B cell (primary cell): ENCODE measurements at regions not wholly inside any gene's neighbourhood (a gene's known extent, or its start where the extent isn't known, plus 50 kb on each side); places are given as distances from the start of the nearest gene placed in this dataset.

Experiments
- ATAC-seq: fragments of 200-7000 bp; cut with Tn5 transposase; one replicate; pipeline ENCODE4 v1.10.0; 2021; ENCODE audit warnings: low read depth, mild to moderate bottlenecking, moderate number of reproducible peaks, moderate library complexity
- CTCF ChIA-PET: fragments of 350-600 bp; sonication (Branson Sonifier 250); formaldehyde crosslinking; loops from one replicate; lab custom pipeline; 2021; ENCODE audit warnings: antibody characterized with exemption, inconsistent platforms; lab: Charles Lee
- POLR2A ChIA-PET: fragments of 350-600 bp; sonication (Branson Sonifier 250); formaldehyde crosslinking; loops from one replicate; lab custom pipeline; 2021; ENCODE audit warnings: antibody characterized with exemption; lab: Charles Lee
- DNase-seq: peaks from one replicate; pipeline ENCODE4 v3.0.0; 2013
- H2AFZ ChIP-seq: 2 replicates; pipeline ENCODE4 v1.6.1; 2012; ENCODE audit warnings: mild to moderate bottlenecking, low read depth, low read length; ENCODE audit not compliant: insufficient read depth, poor library complexity, severe bottlenecking
- H3K27ac ChIP-seq, 2 donors: 1 replicate in 1 of 2; 2 replicates in 1 of 2; pipeline ENCODE4 v1.5.1; 2012 to 2013; ENCODE audit warnings: low read length in 2 of 2, mild to moderate bottlenecking in 2 of 2, moderate library complexity in 1 of 2
- H3K27me3 ChIP-seq, 4 experiments: fragments of 200-600 bp in 1 of 4; sonication (generic) in 1 of 4; replicated peaks in 1 of 4; 1 replicate in 2 of 4; 2 replicates in 2 of 4; pipeline versions ENCODE4 v1.6.1 to v1.7.0; 2013 to 2016; ENCODE audit warnings: low read length in 3 of 4, mild to moderate bottlenecking in 2 of 4, mixed read lengths in 1 of 4, moderate library complexity in 1 of 4; ENCODE audit not compliant: insufficient read depth in 4 of 4, control insufficient read depth in 3 of 4; ENCODE audit errors: control extremely low read depth in 1 of 4
- H3K36me3 ChIP-seq, 2 experiments: replicated peaks in 1 of 2; 1 replicate in 1 of 2; 2 replicates in 1 of 2; pipeline versions ENCODE4 v1.6.1 to v1.7.1; 2013; ENCODE audit warnings: low read length in 1 of 2; ENCODE audit not compliant: insufficient read depth in 2 of 2, control insufficient read depth in 1 of 2; ENCODE audit errors: control extremely low read depth in 1 of 2, extremely low read depth in 1 of 2
- H3K4me1 ChIP-seq, 2 donors: fragments of 200-600 bp in 1 of 2; sonication (generic) in 1 of 2; 1 replicate in 1 of 2; 2 replicates in 1 of 2; pipeline versions ENCODE4 v1.5.1 to v1.6.1; 2013 to 2017; ENCODE audit warnings: low read length in 2 of 2; ENCODE audit not compliant: control insufficient read depth in 2 of 2, insufficient read depth in 2 of 2
- H3K4me2 ChIP-seq: replicated peaks from 2 replicates; pipeline ENCODE3; 2012; ENCODE audit warnings: mild to moderate bottlenecking, low read depth, low read length; ENCODE audit not compliant: poor library complexity, severe bottlenecking
- H3K4me3 ChIP-seq, 5 experiments: fragments of 200-600 bp in 1 of 5; sonication (generic) in 1 of 5; 1 replicate in 3 of 5; 2 replicates in 2 of 5; pipeline versions ENCODE4 v1.5.1 to v1.7.0; 2011 to 2016; ENCODE audit warnings: low read length in 4 of 5, mild to moderate bottlenecking in 4 of 5, low read depth in 2 of 5, control low read depth in 1 of 5, moderate library complexity in 1 of 5; ENCODE audit not compliant: insufficient read depth in 1 of 5; ENCODE audit errors: control extremely low read depth in 1 of 5, extremely low read depth in 1 of 5
- H3K79me2 ChIP-seq: fragments of 200-600 bp; sonication (generic); one replicate; pipeline ENCODE4 v1.6.0; 2016; ENCODE audit warnings: low read length; ENCODE audit not compliant: control insufficient read depth, insufficient read depth
- H3K9ac ChIP-seq: fragments of 200-600 bp; sonication (generic); 2 replicates; pipeline ENCODE4 v1.6.1; 2017; ENCODE audit warnings: mild to moderate bottlenecking, low read length, moderate library complexity
- H3K9me3 ChIP-seq, 3 donors: one replicate each; pipeline versions ENCODE4 v1.6.1 to v1.7.1; 2013; ENCODE audit warnings: low read length in 2 of 3; ENCODE audit not compliant: control insufficient read depth in 2 of 3, insufficient read depth in 1 of 3; ENCODE audit errors: control extremely low read depth in 1 of 3
- H4K20me1 ChIP-seq: 2 replicates; pipeline ENCODE4 v1.6.0; 2012; ENCODE audit warnings: mild to moderate bottlenecking, low read length; ENCODE audit not compliant: insufficient read depth, control insufficient read depth, poor library complexity, severe bottlenecking
- H3K27ac Mint-ChIP-seq: one replicate; pipeline ENCODE4 v1.8.0; 2021; ENCODE audit warnings: mixed read lengths
- H3K27me3 Mint-ChIP-seq: one replicate; pipeline ENCODE4 v1.8.0; 2021; ENCODE audit warnings: mixed read lengths
- H3K4me1 Mint-ChIP-seq: one replicate; pipeline ENCODE4 v1.8.0; 2021; ENCODE audit warnings: mixed read lengths
- H3K4me3 Mint-ChIP-seq: one replicate; pipeline ENCODE4 v1.8.0; 2021; ENCODE audit warnings: mixed read lengths
- H3K9me3 Mint-ChIP-seq: one replicate; pipeline ENCODE4 v1.8.0; 2022; ENCODE audit warnings: mixed read lengths; ENCODE audit not compliant: insufficient read depth
- EZH2 ChIP-seq: IDR thresholded peaks from 2 replicates; pipeline ENCODE4 v1.6.1; 2012; ENCODE audit warnings: borderline replicate concordance, low read depth, mild to moderate bottlenecking, moderate library complexity, low read length; ENCODE audit not compliant: insufficient read depth, poor library complexity, severe bottlenecking
- WGBS: methylation state at CpG from one replicate; pipeline ENCODE4 v1.1.5; 2013; ENCODE audit warnings: missing lambda C conversion rate; ENCODE audit not compliant: insufficient coverage; 5-methylcytosine and 5-hydroxymethylcytosine counted together
- intact Hi-C: fragments of 100-400 bp; cut with micrococcal nuclease; formaldehyde crosslinking; loops from one replicate; pipeline ENCODE4 v1.10.0; 2022
- TF ChIP-seq, protein P1 (sequence below): fragments of 200-600 bp; IDR thresholded peaks from one replicate; pipeline ENCODE4 v1.8.0; 2022; ENCODE audit warnings: antibody characterized with exemption, mild to moderate bottlenecking

DNA sequence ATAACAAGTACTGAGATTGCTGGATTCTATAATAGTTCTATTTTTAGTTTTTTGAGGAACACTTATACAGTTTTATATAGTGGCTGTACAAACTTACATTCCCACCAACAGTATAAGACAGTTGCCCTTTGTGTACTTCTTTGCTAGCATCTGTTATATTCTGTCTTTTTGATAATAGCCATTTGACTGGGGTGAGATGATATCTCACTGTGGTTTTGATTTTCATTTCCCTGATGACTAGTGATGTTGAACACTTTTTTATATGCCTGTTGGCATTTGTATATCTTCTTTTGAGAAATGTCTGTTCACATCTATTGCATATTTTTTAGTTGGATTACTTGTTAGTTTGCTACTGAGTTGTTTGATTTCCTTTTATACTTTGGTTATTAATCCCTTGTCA lies 204.1 kb upstream of the SMC2 start:
- Histone ChIP-seq H3K4me3 (no peak overlapping the region), H3K4me1 (no peaks in the 10 kb centered on the region), H3K9me3 (no peaks in the 10 kb centered on the region), H3K9ac (no peak overlapping the region), H3K27me3 (no peaks in the 10 kb centered on the region), H2AFZ (no peak overlapping the region), H3K79me2 (no peaks in the 10 kb centered on the region), H3K27ac (no peak overlapping the region), H3K4me2 (no peak overlapping the region), H3K36me3 (no peaks in the 10 kb centered on the region), H4K20me1 (no peaks in the 10 kb centered on the region)
- Mint-ChIP-seq H3K4me1 (no peaks in the 10 kb centered on the region), H3K27me3 (no peaks in the 10 kb centered on the region), H3K9me3 (no peaks in the 10 kb centered on the region), H3K27ac (no peak overlapping the region), H3K4me3 (no peak overlapping the region)
- ChIA-PET POLR2A (no interaction called here), CTCF (no interaction called here)
- DNase-seq (no peak), ATAC-seq (no peak)
- intact Hi-C loops = no loop called here
- TF ChIP-seq, protein P1, sequence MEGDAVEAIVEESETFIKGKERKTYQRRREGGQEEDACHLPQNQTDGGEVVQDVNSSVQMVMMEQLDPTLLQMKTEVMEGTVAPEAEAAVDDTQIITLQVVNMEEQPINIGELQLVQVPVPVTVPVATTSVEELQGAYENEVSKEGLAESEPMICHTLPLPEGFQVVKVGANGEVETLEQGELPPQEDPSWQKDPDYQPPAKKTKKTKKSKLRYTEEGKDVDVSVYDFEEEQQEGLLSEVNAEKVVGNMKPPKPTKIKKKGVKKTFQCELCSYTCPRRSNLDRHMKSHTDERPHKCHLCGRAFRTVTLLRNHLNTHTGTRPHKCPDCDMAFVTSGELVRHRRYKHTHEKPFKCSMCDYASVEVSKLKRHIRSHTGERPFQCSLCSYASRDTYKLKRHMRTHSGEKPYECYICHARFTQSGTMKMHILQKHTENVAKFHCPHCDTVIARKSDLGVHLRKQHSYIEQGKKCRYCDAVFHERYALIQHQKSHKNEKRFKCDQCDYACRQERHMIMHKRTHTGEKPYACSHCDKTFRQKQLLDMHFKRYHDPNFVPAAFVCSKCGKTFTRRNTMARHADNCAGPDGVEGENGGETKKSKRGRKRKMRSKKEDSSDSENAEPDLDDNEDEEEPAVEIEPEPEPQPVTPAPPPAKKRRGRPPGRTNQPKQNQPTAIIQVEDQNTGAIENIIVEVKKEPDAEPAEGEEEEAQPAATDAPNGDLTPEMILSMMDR = no peak
- TF ChIP-seq EZH2 = no peak

DNA sequence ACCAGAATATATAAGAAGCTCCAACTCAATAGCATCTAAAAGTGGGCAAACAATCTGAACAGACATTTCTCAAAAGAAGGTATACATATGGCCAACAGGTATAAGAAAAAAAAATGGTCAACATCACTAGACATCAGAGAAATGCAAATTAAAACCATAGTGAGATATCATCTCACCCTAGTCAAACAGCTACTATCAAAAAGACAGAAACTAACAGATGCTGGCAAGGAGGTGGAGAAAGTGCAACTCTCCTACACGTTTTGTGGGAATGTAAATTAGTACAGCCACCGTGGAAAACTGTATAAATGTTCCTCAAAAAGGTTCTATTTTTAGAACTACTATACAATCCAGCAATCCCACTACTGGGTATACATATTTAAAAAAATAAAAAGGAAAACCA lies 199.9 kb upstream of the SMC2 start:
- H3K27me3 Mint-ChIP-seq = no peaks in the 10 kb centered on the region
- H3K9me3 Mint-ChIP-seq = no peaks in the 10 kb centered on the region
- Histone ChIP-seq H3K4me1 (no peaks in the 10 kb centered on the region), H3K9me3 (no peaks in the 10 kb centered on the region), H2AFZ (no peak overlapping the region), H3K4me2 (no peak overlapping the region), H3K9ac (no peak overlapping the region), H3K4me3 (no peak overlapping the region), H3K79me2 (no peaks in the 10 kb centered on the region), H4K20me1 (no peaks in the 10 kb centered on the region), H3K36me3 (no peaks in the 10 kb centered on the region), H3K27me3 (no peaks in the 10 kb centered on the region), H3K27ac (no peak overlapping the region)
- POLR2A ChIA-PET = no interaction called here
- H3K4me1 Mint-ChIP-seq = no peaks in the 10 kb centered on the region
- CTCF ChIA-PET = no interaction called here
- no peak for TF ChIP-seq EZH2
- TF ChIP-seq, protein P1 = no peak
- no CpG with 5 or more reads among the region's 2 CpGs for WGBS
- no peak overlapping the region for H3K4me3 Mint-ChIP-seq
- ATAC-seq (no peak), DNase-seq (no peak)
- intact Hi-C loops = no loop called here
- no peak overlapping the region for H3K27ac Mint-ChIP-seq
